Right cardiac atrium (tissue), 5 donors: ENCODE measurements at regions not wholly inside any gene's neighbourhood (a gene's known extent, or its start where the extent isn't known, plus 50 kb on each side); places are given as distances from the start of the nearest gene placed in this dataset.

Experiments used
- ATAC-seq, 2 donors: fragments of 200-7000 bp; cut with Tn5 transposase; one replicate each; pipeline versions ENCODE4 v1.8.0 to v1.9.1; 2020; ENCODE audit warnings: moderate library complexity in 2 of 2, mild to moderate bottlenecking in 1 of 2
- DNase-seq, 3 donors: peaks; one replicate each; pipeline ENCODE4 v3.0.0-alpha.2; 2020
- H3K27ac ChIP-seq: one replicate; pipeline ENCODE4 v1.5.1; 2013; ENCODE audit warnings: mild to moderate bottlenecking, low read length, control low read depth, moderate library complexity
- H3K27me3 ChIP-seq: one replicate; pipeline ENCODE4 v1.6.1; 2013; ENCODE audit not compliant: control insufficient read depth, insufficient read depth
- H3K4me1 ChIP-seq: one replicate; pipeline ENCODE4 v1.6.1; 2013; ENCODE audit warnings: low read length; ENCODE audit not compliant: control insufficient read depth, insufficient read depth
- H3K4me3 ChIP-seq: one replicate; pipeline ENCODE4 v1.5.1; 2013; ENCODE audit warnings: low read length, control low read depth
- H3K9me3 ChIP-seq: one replicate; pipeline ENCODE4 v1.6.1; 2013; ENCODE audit warnings: low read length; ENCODE audit not compliant: control insufficient read depth
- WGBS: extraction: QIAGEN DNeasy Blood & Tissue Kit; methylation state at CpG from one replicate; pipeline ENCODE4 v1.1.7; 2013; 5-methylcytosine and 5-hydroxymethylcytosine counted together
- intact Hi-C, 4 donors: fragments of 100-400 bp; cut with DNase I; formaldehyde crosslinking; loops; one replicate each; pipeline versions ENCODE4 v1.11.0 to v1.14.0; 2022 to 2023
- donor health status: healthy with polysubstance abuse.
- donor health status: DM: no; HTN: yes; CAD: no.
- donor health status: DM: no; HTN: no; CAD: no.
- donor health status: DM: no; HTN: yes; CAD: no; lungs with severe emphysema.
- donor health status: DM: yes; HTN: yes; CAD: no.

DNA sequence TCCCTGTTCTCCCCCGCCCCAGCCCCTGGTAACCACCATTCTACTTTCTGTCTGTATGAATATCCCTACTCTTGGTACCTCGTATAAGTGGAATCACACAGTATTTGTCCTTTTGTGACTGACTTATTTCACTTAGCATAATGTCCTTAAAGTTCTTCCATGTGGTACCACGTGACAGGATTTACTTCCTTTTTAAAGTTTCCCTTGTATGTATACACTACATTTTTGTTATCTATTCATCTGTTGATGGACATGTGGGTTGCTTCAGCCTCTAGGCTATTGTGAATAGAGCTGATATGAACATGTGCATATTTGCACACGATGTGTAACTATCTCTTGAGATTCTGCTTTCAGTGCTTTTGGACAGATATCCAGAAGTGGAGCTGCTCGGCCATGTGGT lies 59.6 kb upstream of the GJB6 start:
- no peak overlapping the region for H3K4me3 ChIP-seq
- WGBS = 78% methylated on average over 5 of the region's 5 CpGs
- H3K27me3 ChIP-seq = no peaks in the 10 kb centered on the region
- no peak overlapping the region for H3K27ac ChIP-seq
- H3K9me3 ChIP-seq = no peaks in the 10 kb centered on the region
- ATAC-seq (no peak), DNase-seq (no peak)
- no peaks in the 10 kb centered on the region for H3K4me1 ChIP-seq
- intact Hi-C loops = no loop called here

- 77% methylated on average over 7 of the region's 7 CpGs for WGBS
- Histone ChIP-seq H3K4me3 (no peak overlapping the region), H3K27ac (no peak overlapping the region), H3K4me1 (no peaks in the 10 kb centered on the region), H3K9me3 (no peaks in the 10 kb centered on the region), H3K27me3 (no peaks in the 10 kb centered on the region)
- DNase-seq (no peak), ATAC-seq (no peak)
- intact Hi-C loops = no loop called here
Measured at GRCh38 chr13:20291037-20291436, 58.9 kb upstream of the GJB6 start.

DNA sequence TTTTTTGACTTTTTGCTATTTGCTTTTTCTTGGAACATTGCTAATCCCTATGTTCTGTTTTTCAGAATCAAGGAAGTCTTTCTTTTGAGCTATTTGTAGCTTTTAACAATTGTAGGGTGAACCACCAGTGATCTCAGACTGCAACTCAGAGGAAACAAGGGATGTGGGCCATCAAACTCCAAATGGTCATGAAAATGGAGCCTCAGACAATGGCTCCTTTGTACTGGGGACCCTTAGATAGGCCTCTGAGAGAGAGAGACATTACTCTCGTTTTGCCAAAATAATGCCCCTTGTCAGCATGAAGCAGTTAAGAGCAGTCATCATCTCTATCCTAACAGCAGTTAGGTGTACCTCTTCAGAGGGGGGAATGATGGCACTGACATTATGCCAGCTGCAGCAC lies 56.4 kb upstream of the GJB6 start:
- intact Hi-C loops = no loop called here
- no peak for DNase-seq
- Histone ChIP-seq H3K27me3 (no peaks in the 10 kb centered on the region), H3K4me1 (no peaks in the 10 kb centered on the region), H3K27ac (no peak overlapping the region), H3K9me3 (peaks cover 7% of the 10 kb centered on the region), H3K4me3 (no peak overlapping the region)
- no peak for ATAC-seq
- WGBS = 27% methylated on average over 1 of the region's 1 CpG

GRCh38 chr13:20287976-20288375 lies 55.9 kb upstream of the GJB6 start:
- Histone ChIP-seq H3K4me1 (no peaks in the 10 kb centered on the region), H3K27me3 (no peaks in the 10 kb centered on the region), H3K27ac (no peak overlapping the region), H3K4me3 (no peak overlapping the region), H3K9me3 (peaks cover 7% of the 10 kb centered on the region)
- 63% methylated on average over 1 of the region's 1 CpG for WGBS
- no peak for DNase-seq
- intact Hi-C loops = no loop called here
- no peak for ATAC-seq

DNA sequence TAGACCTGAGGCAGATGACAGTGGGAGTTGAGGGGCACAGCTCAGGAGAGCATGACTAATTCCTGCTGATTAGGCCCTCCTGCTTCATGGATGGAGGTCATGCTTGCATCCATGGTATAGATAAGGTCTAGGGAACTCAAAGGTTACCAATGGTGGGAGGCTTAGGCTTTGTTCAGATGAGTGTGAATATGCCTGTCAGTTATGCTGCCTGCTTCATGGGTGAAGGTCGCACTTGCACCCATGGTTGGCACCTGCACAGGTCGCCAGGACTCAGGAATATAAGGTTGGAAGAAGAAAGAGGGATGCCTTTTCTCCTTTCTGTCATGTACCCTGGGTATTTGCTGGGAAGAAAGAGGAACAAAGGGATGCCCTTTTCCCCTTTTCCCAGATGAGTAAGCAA lies 53.4 kb upstream of the GJB6 start:
- WGBS = 75% methylated on average over 2 of the region's 2 CpGs
- H3K4me3 ChIP-seq = no peak overlapping the region
- H3K9me3 ChIP-seq = peaks cover 7% of the 10 kb centered on the region
- no peaks in the 10 kb centered on the region for H3K4me1 ChIP-seq
- ATAC-seq (no peak), DNase-seq (no peak)
- no peaks in the 10 kb centered on the region for H3K27me3 ChIP-seq
- H3K27ac ChIP-seq = no peak overlapping the region
- intact Hi-C loops = no loop called here
